ENCODE measurements at regions not wholly inside any gene's neighbourhood (a gene's known extent, or its start where the extent isn't known, plus 50 kb on each side); places are given as distances from the start of the nearest gene placed in this dataset.
A peak's percentile ranks its signal among the peaks of the same experiment; 100 is the strongest.

GRCh38 chrX:69307029-69307428, 141.8 kb upstream of the PJA1 start:
- H3T11ph ChIP-seq (ENCODE audit: low read length) = no peak overlapping the region
- H3K79me1 ChIP-seq (ENCODE audit: insufficient read depth, low read depth, low read length, poor library complexity, severe bottlenecking) = no peaks in the 10 kb centered on the region
- no peak overlapping the region for H4K5ac ChIP-seq (ENCODE audit: insufficient read length, low read depth, low read length)
- H2AFZ ChIP-seq (ENCODE audit: low read length) = no peak overlapping the region
- no peaks in the 10 kb centered on the region for H3K23me2 ChIP-seq (ENCODE audit: insufficient read length, low read depth, low read length, poor library complexity, severe bottlenecking)
- Mint-ChIP-seq H3K27me3 (ENCODE audit: low read depth) (peaks cover 40% of the 10 kb centered on the region), H3K36me3 (ENCODE audit: insufficient read depth in 1 of 3, low read depth in 3 of 3) (peaks cover 0 to 7% (median 2%) of the 10 kb centered on the region in 3 experiments; a peak in 4 of 7 replicates), H3K27ac (no peak overlapping the region), H3K9me3 (peaks cover 65 to 67% of the 10 kb centered on the region in 2 experiments), H3K4me1 (peaks cover 21 to 47% of the 10 kb centered on the region in 2 experiments), H3K4me3 (peak overlapping the region in 1 of 2 experiments; percentile 21; a peak in 1 of 5 replicates)
- H3K4ac ChIP-seq (ENCODE audit: low read depth, low read length) = no peak overlapping the region
- H2AK5ac ChIP-seq (ENCODE audit: insufficient read length, low read length) = no peak overlapping the region
- TF ChIP-seq CTCF (conservative IDR thresholded peaks at IDR 0.05) = no peak
- no peak overlapping the region for H3K9ac ChIP-seq (ENCODE audit: extremely low read depth, insufficient read length, low read length)
- H2BK20ac ChIP-seq (ENCODE audit: low read depth, low read length, poor library complexity, severe bottlenecking) = no peak overlapping the region
- no peaks in the 10 kb centered on the region for H3K79me2 ChIP-seq (ENCODE audit: insufficient read depth, low read length)
- DNase-seq = no peak
- no peak overlapping the region for H3K18ac ChIP-seq (ENCODE audit: insufficient read length, low read depth, low read length)
- H2BK15ac ChIP-seq (ENCODE audit: low read depth, low read length) = no peak overlapping the region
- no peaks in the 10 kb centered on the region for H3K27me3 ChIP-seq (ENCODE audit: insufficient read depth, low read length)
- no peak overlapping the region for H2BK5ac ChIP-seq (ENCODE audit: insufficient read length, low read length)
- H3K9me3 ChIP-seq (ENCODE audit: control insufficient read depth, low read depth, low read length) = no peaks in the 10 kb centered on the region
- no peak overlapping the region for H2BK120ac ChIP-seq (ENCODE audit: low read depth, low read length, poor library complexity, severe bottlenecking)
- peaks cover 1% of the 10 kb centered on the region; the same call in 1 of the 2 replicates for H3K4me1 ChIP-seq (ENCODE audit: insufficient read depth, low read length)
- no peaks in the 10 kb centered on the region for H4K20me1 ChIP-seq (ENCODE audit: control insufficient read depth, insufficient read depth, insufficient read length)
- H4K8ac ChIP-seq (replicated peaks; ENCODE audit: insufficient read length, low read depth, low read length) = no peak overlapping the region
- no peak overlapping the region for H4K91ac ChIP-seq (ENCODE audit: insufficient read length, low read depth, low read length)
- H2BK12ac ChIP-seq (ENCODE audit: insufficient read length, low read depth, low read length) = no peak overlapping the region
- no CpG with 5 or more reads among the region's 1 CpG for WGBS (ENCODE audit: extremely low coverage, insufficient read length, low lambda C conversion rate)
- no peak overlapping the region for H3K4me2 ChIP-seq (ENCODE audit: insufficient read depth, insufficient read length, low read length)
- H3K56ac ChIP-seq (ENCODE audit: insufficient read length, low read depth, low read length) = no peak overlapping the region
- H3K27ac ChIP-seq (ENCODE audit: insufficient read length, low read depth, low read length) = no peak overlapping the region
- no peak overlapping the region for H3K23ac ChIP-seq (ENCODE audit: insufficient read length, low read depth, low read length)
- H3K14ac ChIP-seq (ENCODE audit: insufficient read depth, low read length) = no peak overlapping the region
